ENCODE measurements at regions not wholly inside any gene's neighbourhood (a gene's known extent, or its start where the extent isn't known, plus 50 kb on each side); places are given as distances from the start of the nearest gene placed in this dataset.
"Not testable (repeated sequence)": the region's sequence is repeated elsewhere in the genome, so short reads cannot be mapped to it uniquely, and the experiment has no call there.

DNA sequence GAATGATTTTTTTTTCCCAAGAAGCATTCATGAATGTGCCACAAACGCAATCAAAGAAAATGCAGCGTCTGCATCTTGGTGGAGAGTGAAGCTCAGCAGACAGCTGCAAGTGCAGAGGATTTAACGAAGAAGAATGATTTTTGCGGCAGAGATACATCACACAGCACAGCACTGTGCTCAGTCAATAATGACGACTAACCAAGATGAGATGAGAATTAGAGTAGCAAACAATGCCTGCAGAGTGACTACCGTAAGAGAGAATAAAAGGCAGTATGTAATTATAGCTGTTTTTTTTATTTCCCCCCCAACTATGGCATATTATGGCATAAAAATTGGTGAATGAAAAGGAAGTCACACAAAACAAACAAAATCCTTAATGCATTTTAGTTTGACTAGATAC, 218.0 kb upstream of the ROBO1 start:
- Mint-ChIP-seq H3K27ac (no peak overlapping the region), H3K27me3 (no peaks in the 10 kb centered on the region), H3K9me3 (peaks cover 7 to 12% of the 10 kb centered on the region in 2 donors), H3K4me1 (no peaks in the 10 kb centered on the region), H3K4me3 (no peak overlapping the region), H3K36me3 (no peaks in the 10 kb centered on the region)
- ATAC-seq (replicated peaks), result no peak
- no peak for DNase-seq

DNA sequence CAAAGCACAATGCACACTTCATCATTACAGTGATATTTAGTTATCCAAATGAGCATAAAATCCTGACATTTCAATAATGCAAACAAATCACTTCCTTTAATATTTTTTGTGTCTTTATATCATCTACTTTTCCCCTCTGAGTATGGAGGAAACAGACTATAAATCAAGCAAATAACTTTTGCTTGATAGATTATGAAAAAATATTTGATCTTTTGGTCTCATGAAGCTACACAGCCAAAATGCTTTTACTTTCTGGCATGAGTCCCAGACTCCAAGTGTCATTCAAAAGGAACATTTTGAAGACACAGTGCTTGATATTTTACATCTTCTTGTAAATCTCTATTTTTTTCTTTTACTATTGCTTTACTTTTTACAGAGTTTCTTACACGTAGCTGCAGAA, 215.3 kb upstream of the ROBO1 start:
- H3K4me3 Mint-ChIP-seq, result no peak overlapping the region
- no peak overlapping the region for H3K27ac Mint-ChIP-seq
- H3K4me1 Mint-ChIP-seq, result no peaks in the 10 kb centered on the region
- H3K9me3 Mint-ChIP-seq, result peaks cover 8% of the 10 kb centered on the region in 2 donors
- H3K36me3 Mint-ChIP-seq, result no peaks in the 10 kb centered on the region
- ATAC-seq (replicated peaks), result no peak
- H3K27me3 Mint-ChIP-seq, result no peaks in the 10 kb centered on the region
- no peak for DNase-seq

GRCh38 chr3:79979990-79980389, 212.2 kb upstream of the ROBO1 start:
- Mint-ChIP-seq H3K4me3 (no peak overlapping the region), H3K27ac (no peak overlapping the region), H3K36me3 (no peaks in the 10 kb centered on the region), H3K27me3 (no peaks in the 10 kb centered on the region), H3K4me1 (no peaks in the 10 kb centered on the region), H3K9me3 (peaks cover 8% of the 10 kb centered on the region in 2 donors)
- DNase-seq (no peak), ATAC-seq (replicated peaks) (no peak)

- H3K27ac Mint-ChIP-seq, result no peak overlapping the region
- no peaks in the 10 kb centered on the region for H3K27me3 Mint-ChIP-seq
- H3K4me1 Mint-ChIP-seq, result no peaks in the 10 kb centered on the region
- H3K9me3 Mint-ChIP-seq, result peaks cover 4 to 6% of the 10 kb centered on the region in 2 donors
- H3K36me3 Mint-ChIP-seq, result no peaks in the 10 kb centered on the region
- no peak overlapping the region for H3K4me3 Mint-ChIP-seq
- no peak for DNase-seq
- ATAC-seq (replicated peaks), result no peak
Measured at GRCh38 chr3:79976466-79976865, 208.7 kb upstream of the ROBO1 start.

DNA sequence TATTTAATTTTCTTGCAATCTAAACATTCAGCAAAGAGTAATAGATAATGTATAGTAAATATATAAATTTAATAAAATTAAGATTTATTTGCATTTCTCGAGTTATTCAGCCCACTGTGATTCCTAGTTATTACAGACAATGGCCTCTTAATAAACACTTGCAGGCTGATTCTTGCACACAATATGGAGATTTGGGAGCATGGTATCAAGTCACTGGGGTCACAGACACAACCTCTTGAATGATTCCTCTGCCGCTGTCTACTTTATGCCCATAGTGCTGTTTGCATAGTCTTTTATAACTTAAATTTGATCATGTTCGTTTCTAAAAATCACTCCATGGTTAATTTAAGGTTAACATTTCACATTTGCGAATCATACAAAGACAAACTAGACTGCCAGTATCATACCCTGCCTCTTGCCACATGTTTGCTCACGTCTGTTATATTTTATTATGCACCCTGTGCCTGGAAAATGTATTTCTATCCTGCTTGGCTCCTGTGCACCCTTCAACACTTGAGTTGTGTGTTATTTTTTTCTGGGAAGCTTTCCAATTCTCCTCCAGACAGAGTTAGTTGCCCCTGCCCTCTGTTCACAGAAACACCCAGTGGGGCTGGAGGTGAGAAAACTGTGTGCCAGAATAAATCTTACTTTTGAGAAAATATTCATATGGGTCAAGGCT, 206.3 kb upstream of the ROBO1 start:
- ATAC-seq (replicated peaks) (no peak), DNase-seq (no peak)
- Mint-ChIP-seq H3K27ac (no peak overlapping the region), H3K36me3 (no peaks in the 10 kb centered on the region), H3K4me3 (no peak overlapping the region), H3K9me3 (peaks cover 3 to 4% of the 10 kb centered on the region in 2 donors), H3K27me3 (no peaks in the 10 kb centered on the region), H3K4me1 (no peaks in the 10 kb centered on the region)

DNA sequence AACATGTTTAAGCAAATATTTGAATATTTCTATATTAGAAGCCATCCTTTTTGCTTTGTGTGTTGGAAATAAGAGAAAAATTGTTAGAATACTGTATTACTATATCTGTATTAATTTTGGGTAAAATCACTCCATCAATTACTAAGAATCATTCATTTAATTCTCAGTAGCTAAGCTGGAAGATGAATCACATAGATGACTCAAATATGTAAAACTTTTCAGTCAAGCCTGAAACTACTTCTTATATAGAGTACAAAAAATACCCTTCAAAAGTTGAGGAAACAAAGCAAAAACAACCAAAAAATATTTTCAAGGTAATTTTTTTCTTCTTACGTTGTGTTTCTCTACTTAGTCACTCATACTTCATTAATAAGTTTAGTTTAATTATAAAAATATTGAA, 205.7 kb upstream of the ROBO1 start:
- Mint-ChIP-seq H3K27ac (no peak overlapping the region), H3K4me1 (no peaks in the 10 kb centered on the region), H3K4me3 (no peak overlapping the region), H3K27me3 (no peaks in the 10 kb centered on the region), H3K36me3 (no peaks in the 10 kb centered on the region), H3K9me3 (peaks cover 3 to 4% of the 10 kb centered on the region in 2 donors)
- DNase-seq, result no peak
- no peak for ATAC-seq (replicated peaks)

- no peak for DNase-seq
- Mint-ChIP-seq H3K4me3 (no peak overlapping the region), H3K9me3 (peaks cover 0 to 11% of the 10 kb centered on the region in 2 donors), H3K27me3 (no peaks in the 10 kb centered on the region), H3K36me3 (no peaks in the 10 kb centered on the region), H3K27ac (no peak overlapping the region), H3K4me1 (no peaks in the 10 kb centered on the region)
- no peak for ATAC-seq (replicated peaks)
Measured at GRCh38 chr3:79968418-79968817, 200.6 kb upstream of the ROBO1 start.

GRCh38 chr3:79960594-79960993, 192.8 kb upstream of the ROBO1 start:
- Mint-ChIP-seq H3K4me3 (no peak overlapping the region), H3K27ac (no peak overlapping the region), H3K27me3 (no peaks in the 10 kb centered on the region), H3K4me1 (no peaks in the 10 kb centered on the region), H3K36me3 (no peaks in the 10 kb centered on the region), H3K9me3 (peaks cover 4 to 12% of the 10 kb centered on the region in 2 donors)
- ATAC-seq (replicated peaks) (no peak), DNase-seq (no peak)

DNA sequence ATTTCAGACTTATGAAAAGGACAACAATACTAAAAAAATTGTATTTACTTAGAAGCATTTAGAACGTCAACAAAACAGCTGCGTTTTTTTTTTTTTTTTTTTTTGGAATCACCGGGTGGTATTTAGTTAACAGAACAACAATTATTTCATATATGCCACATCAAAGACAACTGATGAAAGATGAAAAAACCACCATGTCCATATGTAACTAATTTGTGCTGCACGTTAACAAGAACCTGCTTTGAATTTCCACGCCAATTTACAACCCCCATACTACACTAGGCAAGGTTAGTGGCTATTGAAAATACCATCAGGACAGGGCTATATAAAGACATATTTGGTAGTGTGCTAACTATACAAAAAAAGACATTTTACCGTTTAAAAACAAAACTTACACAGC, 189.3 kb upstream of the ROBO1 start:
- H3K27me3 Mint-ChIP-seq, result no peaks in the 10 kb centered on the region
- no peaks in the 10 kb centered on the region for H3K36me3 Mint-ChIP-seq
- no peak for ATAC-seq (replicated peaks)
- H3K27ac Mint-ChIP-seq, result no peak overlapping the region
- no peak for DNase-seq
- no peak overlapping the region for H3K4me3 Mint-ChIP-seq
- peaks cover 2 to 8% of the 10 kb centered on the region in 2 donors for H3K9me3 Mint-ChIP-seq
- no peaks in the 10 kb centered on the region for H3K4me1 Mint-ChIP-seq

- peaks cover 4 to 8% of the 10 kb centered on the region in 2 donors for H3K9me3 Mint-ChIP-seq
- DNase-seq, result no peak
- no peaks in the 10 kb centered on the region for H3K4me1 Mint-ChIP-seq
- no peak for ATAC-seq (replicated peaks)
- no peak overlapping the region for H3K4me3 Mint-ChIP-seq
- no peaks in the 10 kb centered on the region for H3K27me3 Mint-ChIP-seq
- H3K27ac Mint-ChIP-seq, result no peak overlapping the region
- H3K36me3 Mint-ChIP-seq, result no peaks in the 10 kb centered on the region
Measured at GRCh38 chr3:79954756-79955155, 187.0 kb upstream of the ROBO1 start.

DNA sequence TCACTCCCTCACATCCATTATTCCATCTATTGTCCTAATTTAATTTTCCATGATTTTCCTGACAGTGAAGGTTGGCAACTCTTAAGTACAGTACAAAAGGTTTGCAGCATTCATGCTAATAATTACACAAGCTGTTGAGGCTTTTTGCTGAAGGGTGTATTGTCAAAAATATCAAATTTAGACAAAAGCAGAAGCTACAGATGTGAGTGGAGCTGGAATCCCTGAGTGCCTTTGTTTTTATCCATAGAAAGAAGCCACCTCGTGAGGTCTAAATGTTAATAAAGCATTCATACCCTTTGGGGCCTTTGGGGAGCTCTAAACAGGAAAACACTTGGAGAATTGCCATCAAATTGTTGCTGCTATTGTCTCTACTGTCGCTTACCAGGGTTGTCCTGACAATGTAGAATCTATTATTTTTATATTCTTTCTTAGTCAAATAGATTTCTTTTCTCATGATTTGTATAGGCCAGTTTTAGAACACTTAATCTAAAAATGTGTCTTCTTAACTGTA, 185.8 kb upstream of the ROBO1 start:
- Mint-ChIP-seq H3K4me1 (no peaks in the 10 kb centered on the region), H3K9me3 (peaks cover 6 to 11% of the 10 kb centered on the region in 2 donors), H3K4me3 (no peak overlapping the region), H3K36me3 (no peaks in the 10 kb centered on the region), H3K27me3 (no peaks in the 10 kb centered on the region), H3K27ac (no peak overlapping the region)
- DNase-seq, result no peak
- no peak for ATAC-seq (replicated peaks)

GRCh38 chr3:79951426-79951825, 183.6 kb upstream of the ROBO1 start:
- not testable (repeated sequence) for H3K27ac Mint-ChIP-seq, H3K27me3 Mint-ChIP-seq, H3K36me3 Mint-ChIP-seq

GRCh38 chr3:79947957-79948356, 180.2 kb upstream of the ROBO1 start:
- no peak overlapping the region for H3K27ac Mint-ChIP-seq
- H3K4me1 Mint-ChIP-seq, result no peaks in the 10 kb centered on the region
- no peak for DNase-seq
- ATAC-seq (replicated peaks), result no peak
- no peaks in the 10 kb centered on the region for H3K36me3 Mint-ChIP-seq
- H3K9me3 Mint-ChIP-seq, result peaks cover 12 to 14% of the 10 kb centered on the region in 2 donors
- H3K27me3 Mint-ChIP-seq, result no peaks in the 10 kb centered on the region
- no peak overlapping the region for H3K4me3 Mint-ChIP-seq

More at GRCh38 chr3:79951426-79951825, 183.6 kb upstream of the ROBO1 start:
- not testable (repeated sequence) for DNase-seq; H3K4me3 Mint-ChIP-seq; H3K9me3 Mint-ChIP-seq; ATAC-seq (replicated peaks); H3K4me1 Mint-ChIP-seq

- no peak overlapping the region for H3K4me3 Mint-ChIP-seq
- ATAC-seq (replicated peaks) (no peak), DNase-seq (no peak)
- H3K4me1 Mint-ChIP-seq, result no peaks in the 10 kb centered on the region
- no peaks in the 10 kb centered on the region for H3K27me3 Mint-ChIP-seq
- H3K27ac Mint-ChIP-seq, result no peak overlapping the region
- no peaks in the 10 kb centered on the region for H3K36me3 Mint-ChIP-seq
- peaks cover 12 to 14% of the 10 kb centered on the region in 2 donors for H3K9me3 Mint-ChIP-seq
Measured at GRCh38 chr3:79947469-79947868, 179.7 kb upstream of the ROBO1 start.

GRCh38 chr3:79937567-79937966, 169.8 kb upstream of the ROBO1 start:
- DNase-seq (no peak), ATAC-seq (replicated peaks) (no peak)
- Mint-ChIP-seq H3K4me3 (no peak overlapping the region), H3K27me3 (no peaks in the 10 kb centered on the region), H3K4me1 (no peaks in the 10 kb centered on the region), H3K36me3 (no peaks in the 10 kb centered on the region), H3K27ac (no peak overlapping the region), H3K9me3 (no peaks in the 10 kb centered on the region)

Measured in stimulated activated naive B cell treated with anti-CD40 and anti-IgM and Interleukin-4, amounts not matched to agents 10 μg/mL and 1 μg/mL and 100 μg/mL, for 72 hours (primary cell).